IMR-90 (cell line): ENCODE measurements at regions not wholly inside any gene's neighbourhood (a gene's known extent, or its start where the extent isn't known, plus 50 kb on each side); places are given as distances from the start of the nearest gene placed in this dataset.

Experiments
- ATAC-seq: fragments of 200-7000 bp; cut with Tn5 transposase; 2 replicates; pipeline ENCODE4 v1.9.1; 2020; ENCODE audit warnings: low read depth, mild to moderate bottlenecking, moderate library complexity
- BruUV-seq: library from RNA; stranded (reverse); fragments of 400-500 nt; replicated peaks from 2 replicates; lab custom pipeline; 2021; lab: Mats Ljungman, UMichigan
- CTCF ChIA-PET: fragments of 300-600 bp; formaldehyde crosslinking; extraction: SDS; loops from one replicate; lab custom pipeline; 2021; ENCODE audit warnings: antibody characterized with exemption; lab: Yijun Ruan, JAX
- POLR2A ChIA-PET: fragments of 300-600 bp; sonication (Branson Sonifier 250); formaldehyde crosslinking; loops from one replicate; lab custom pipeline; 2022; ENCODE audit warnings: antibody characterized with exemption; ENCODE audit not compliant: unreplicated experiment; lab: Charles Lee
- DNase-seq: peaks from one replicate; pipeline ENCODE4 v3.0.0; 2013
- H2AFZ ChIP-seq: replicated peaks from 2 replicates; pipeline ENCODE3; 2013; ENCODE audit warnings: low read length, mild to moderate bottlenecking; ENCODE audit not compliant: poor library complexity
- H2AK5ac ChIP-seq: 2 replicates; pipeline ENCODE4 v1.6.1; 2013; ENCODE audit warnings: low read depth, low read length, inconsistent platforms
- H2AK9ac ChIP-seq: replicated peaks from 2 replicates; pipeline ENCODE3; 2013; ENCODE audit warnings: mild to moderate bottlenecking, low read depth, low read length, moderate library complexity; ENCODE audit not compliant: poor library complexity
- H2BK120ac ChIP-seq: 2 replicates; pipeline ENCODE4 v1.6.1; 2013; ENCODE audit warnings: low read depth, low read length, inconsistent platforms
- H2BK15ac ChIP-seq: 3 replicates; pipeline ENCODE4 v1.6.1; 2013; ENCODE audit warnings: low read depth, low read length, inconsistent platforms
- H2BK20ac ChIP-seq: 2 replicates; pipeline ENCODE4 v1.6.1; 2013; ENCODE audit warnings: low read depth, mild to moderate bottlenecking, inconsistent platforms, low read length, moderate library complexity
- H2BK5ac ChIP-seq: 2 replicates; pipeline ENCODE4 v1.6.1; 2013; ENCODE audit warnings: mild to moderate bottlenecking, low read depth, low read length, inconsistent platforms; ENCODE audit not compliant: poor library complexity, severe bottlenecking
- H3K14ac ChIP-seq: replicated peaks from 2 replicates; pipeline ENCODE4 v1.6.1; 2013; ENCODE audit warnings: low read depth, low read length, inconsistent platforms
- H3K18ac ChIP-seq: 2 replicates; pipeline ENCODE4 v1.6.1; 2013; ENCODE audit warnings: low read depth, low read length, control low read depth
- H3K23ac ChIP-seq: 2 replicates; pipeline ENCODE4 v1.6.1; 2013; ENCODE audit warnings: low read depth, low read length, inconsistent platforms
- H3K27ac ChIP-seq: 2 replicates; pipeline ENCODE4 v1.5.1; 2013; ENCODE audit warnings: mild to moderate bottlenecking, control low read depth, low read length; ENCODE audit not compliant: insufficient read depth
- H3K27me3 ChIP-seq: 2 replicates; pipeline ENCODE4 v1.6.1; 2013; ENCODE audit warnings: low read length; ENCODE audit not compliant: control insufficient read depth, insufficient read depth
- H3K36me3 ChIP-seq: 2 replicates; pipeline ENCODE4 v1.6.1; 2013; ENCODE audit warnings: low read length, mixed read lengths; ENCODE audit not compliant: control insufficient read depth, insufficient read depth
- H3K4ac ChIP-seq: 2 replicates; pipeline ENCODE4 v1.6.1; 2013; ENCODE audit warnings: low read depth, low read length, inconsistent platforms
- H3K4me1 ChIP-seq: 2 replicates; pipeline ENCODE4 v1.6.1; 2013; ENCODE audit warnings: low read length, mixed read lengths; ENCODE audit not compliant: control insufficient read depth, insufficient read depth
- H3K4me2 ChIP-seq: 2 replicates; pipeline ENCODE4 v1.6.1; 2013; ENCODE audit warnings: low read depth, mild to moderate bottlenecking, control low read depth, low read length, moderate library complexity
- H3K4me3 ChIP-seq: 2 replicates; pipeline ENCODE4 v1.5.1; 2013; ENCODE audit warnings: low read depth, mild to moderate bottlenecking, control low read depth, low read length, moderate library complexity; ENCODE audit not compliant: insufficient read depth
- H3K56ac ChIP-seq: 2 replicates; pipeline ENCODE4 v1.6.1; 2013; ENCODE audit warnings: low read length, inconsistent platforms; ENCODE audit not compliant: insufficient read depth; ENCODE audit errors: extremely low read depth
- H3K79me1 ChIP-seq, 2 experiments: 2 replicates each; pipeline ENCODE4 v1.6.1; 2013; ENCODE audit warnings: low read length in 2 of 2, inconsistent platforms in 1 of 2, low read depth in 1 of 2
- H3K9ac ChIP-seq: 2 replicates; pipeline ENCODE4 v1.6.1; 2013; ENCODE audit warnings: low read depth, low read length, control low read depth
- H3K9me1 ChIP-seq: 2 replicates; pipeline ENCODE4 v1.6.1; 2013; ENCODE audit warnings: low read length, inconsistent platforms; ENCODE audit not compliant: insufficient read depth
- H3K9me3 ChIP-seq: 2 replicates; pipeline ENCODE4 v1.6.1; 2013; ENCODE audit warnings: low read length; ENCODE audit not compliant: control insufficient read depth, insufficient read depth
- H4K20me1 ChIP-seq: 2 replicates; pipeline ENCODE4 v1.6.1; 2013; ENCODE audit warnings: low read length, inconsistent platforms; ENCODE audit not compliant: insufficient read depth
- H4K5ac ChIP-seq: 2 replicates; pipeline ENCODE4 v1.6.1; 2013; ENCODE audit warnings: mild to moderate bottlenecking, low read depth, low read length, control low read depth
- H4K8ac ChIP-seq, 2 experiments: 2 replicates each; pipeline ENCODE4 v1.6.1; 2013; ENCODE audit warnings: low read depth in 2 of 2, low read length in 2 of 2, control low read depth in 1 of 2, inconsistent platforms in 1 of 2
- H4K91ac ChIP-seq: 2 replicates; pipeline ENCODE4 v1.6.1; 2013; ENCODE audit warnings: low read depth, low read length, inconsistent platforms; ENCODE audit not compliant: insufficient read depth
- BHLHE40 ChIP-seq: fragments of 150-350 bp; IDR thresholded peaks from 2 replicates; pipeline ENCODE4 v1.6.1; 2016; ENCODE audit warnings: mild to moderate bottlenecking, low read depth, low read length
- CHD1 ChIP-seq: IDR thresholded peaks from 2 replicates; pipeline ENCODE4 v1.6.1; 2012; ENCODE audit warnings: low read depth, low read length, improper control_type of control experiment
- FOS ChIP-seq: fragments of 150-350 bp; IDR thresholded peaks from 2 replicates; pipeline ENCODE4 v1.6.1; 2016; ENCODE audit warnings: low read depth, low read length
- MAFK ChIP-seq: IDR thresholded peaks from 2 replicates; pipeline ENCODE4 v1.6.1; 2012; ENCODE audit warnings: low read depth, low read length, improper control_type of control experiment
- NFE2L2 ChIP-seq: fragments of 150-350 bp; IDR thresholded peaks from 2 replicates; pipeline ENCODE4 v1.6.1; 2016; ENCODE audit warnings: low read depth, mild to moderate bottlenecking, low read length
- WGBS, 2 experiments: methylation state at CpG; one replicate each; pipeline versions ENCODE4 v1.1.5 to v1.1.7; 2013; ENCODE audit warnings: missing lambda C conversion rate in 2 of 2; ENCODE audit not compliant: insufficient read length in 1 of 2; ENCODE audit errors: extremely low coverage in 2 of 2; 5-methylcytosine and 5-hydroxymethylcytosine counted together
- dilution Hi-C: fragments of 300-500 bp; cut with HindIII; formaldehyde crosslinking; loops from one replicate; pipeline ENCODE4 v1.14.3; 2018; ENCODE audit warnings: low sequenced_read_pairs; ENCODE audit not compliant: unreplicated experiment
- in situ Hi-C: fragments of 300-500 bp; cut with MboI; formaldehyde crosslinking; loops from 3 replicates; pipeline ENCODE4 v1.14.3; 2019; ENCODE audit warnings: low sequenced_read_pairs, inconsistent platforms, mixed read lengths
- intact Hi-C: fragments of 100-400 bp; cut with micrococcal nuclease; formaldehyde crosslinking; loops from 2 replicates; pipeline ENCODE4 v1.10.0; 2022

- intact Hi-C loops, result no loop called here
- no peaks in the 10 kb centered on the region for H3K9me3 ChIP-seq
These were observed 270.6 kb downstream of the ADGRA3 start for GRCh38 chr4:22245294-22245693.

More at GRCh38 chr4:22245294-22245693, 270.6 kb downstream of the ADGRA3 start:
- Histone ChIP-seq H4K20me1 (no peaks in the 10 kb centered on the region), H3K4me1 (no peaks in the 10 kb centered on the region), H4K91ac (no peak overlapping the region), H3K79me1 (no peaks in the 10 kb centered on the region), H2AK9ac (no peak overlapping the region), H2AK5ac (no peak overlapping the region), H3K4me2 (no peak overlapping the region), H3K36me3 (no peaks in the 10 kb centered on the region), H4K5ac (no peak overlapping the region), H3K9me1 (no peaks in the 10 kb centered on the region), H2BK20ac (no peak overlapping the region), H3K18ac (no peak overlapping the region), H3K9ac (no peak overlapping the region), H3K56ac (no peak overlapping the region), H3K27me3 (no peaks in the 10 kb centered on the region), H3K4me3 (no peak overlapping the region), H3K23ac (no peak overlapping the region), H2BK15ac (no peak overlapping the region), H3K4ac (no peak overlapping the region), H3K14ac (no peak overlapping the region), H2BK5ac (no peak overlapping the region), H2AFZ (no peak overlapping the region), H3K27ac (no peak overlapping the region), H2BK120ac (no peak overlapping the region), H4K8ac (no peak overlapping the region)
- DNase-seq (no peak), ATAC-seq (no peak)
- ChIA-PET POLR2A (no interaction called here), CTCF (no interaction called here)
- in situ Hi-C loops, result no loop called here
- no peak for TF ChIP-seq BHLHE40
- no peak for TF ChIP-seq FOS
- TF ChIP-seq CHD1, result no peak
- no peak for TF ChIP-seq NFE2L2
- no peak for TF ChIP-seq MAFK
- BruUV-seq, result no TSS peak
- dilution Hi-C loops, result no loop called here
- no CpG with 5 or more reads among the region's 2 CpGs for WGBS, 2 experiments
